ENCODE measurements at regions not wholly inside any gene's neighbourhood (a gene's known extent, or its start where the extent isn't known, plus 50 kb on each side); places are given as distances from the start of the nearest gene placed in this dataset.

DNA sequence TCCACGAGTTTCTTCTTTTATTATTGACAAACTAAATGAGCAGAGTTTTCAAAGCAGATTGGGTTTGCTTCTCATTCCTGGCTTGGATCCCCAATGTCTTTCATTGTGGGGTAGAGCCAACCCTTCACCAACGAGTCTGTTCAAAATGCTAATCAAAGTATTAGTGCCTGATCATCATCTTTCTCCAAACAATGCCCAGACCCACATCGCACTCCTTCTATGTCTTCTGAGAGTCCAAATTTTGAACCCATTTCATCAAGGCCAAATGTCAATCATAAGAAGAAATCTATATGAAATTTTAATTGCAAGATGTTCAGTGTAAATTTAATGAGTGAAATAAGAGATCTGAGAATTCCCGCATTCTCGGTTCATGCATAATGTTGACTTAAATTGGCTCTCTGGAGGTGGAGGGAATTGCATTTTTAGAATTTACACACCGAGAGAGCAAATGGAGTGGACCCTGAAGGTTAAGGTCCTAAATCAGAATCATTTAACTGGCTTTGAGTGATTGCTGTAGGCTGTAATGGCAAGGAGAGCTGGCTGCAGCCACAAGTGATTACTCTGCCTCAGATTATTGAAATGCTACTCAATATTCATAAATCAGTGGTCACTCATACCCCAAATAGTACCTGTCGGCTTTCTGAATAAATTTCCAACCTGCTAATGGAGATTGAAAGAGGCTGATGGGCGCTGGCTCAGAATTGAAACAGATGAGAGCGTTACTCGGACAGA lies 602.9 kb downstream of the TYW1 start:
- no peak overlapping the region for H3K4me3 ChIP-seq (ENCODE audit: low read depth in 1 of 3, low read length in 3 of 3)
- H3K36me3 ChIP-seq (ENCODE audit: control insufficient read depth in 3 of 3, insufficient read depth in 2 of 3, low read depth in 1 of 3, low read length in 3 of 3): no peaks in the 10 kb centered on the region
- no peaks in the 10 kb centered on the region for H3K9me3 ChIP-seq (ENCODE audit: control insufficient read depth in 2 of 2, insufficient read depth in 1 of 2, low read depth in 1 of 2, low read length in 1 of 2)
- no peak overlapping the region for H3K27ac ChIP-seq (ENCODE audit: low read depth in 1 of 3, low read length in 2 of 3)
- 73 to 85% (median 77%) methylated on average over 10 of the region's 10 CpGs for WGBS, 3 donors
- FAIRE-seq: no peak
- no peaks in the 10 kb centered on the region for H3K4me1 ChIP-seq (ENCODE audit: control insufficient read depth in 3 of 3, insufficient read depth in 2 of 3, low read depth in 1 of 3, low read length in 2 of 3)
- H3K27me3 ChIP-seq (ENCODE audit: control insufficient read depth in 3 of 3, insufficient read depth in 3 of 3, low read length in 3 of 3): no peaks in the 10 kb centered on the region
- no peak for DNase-seq

DNA sequence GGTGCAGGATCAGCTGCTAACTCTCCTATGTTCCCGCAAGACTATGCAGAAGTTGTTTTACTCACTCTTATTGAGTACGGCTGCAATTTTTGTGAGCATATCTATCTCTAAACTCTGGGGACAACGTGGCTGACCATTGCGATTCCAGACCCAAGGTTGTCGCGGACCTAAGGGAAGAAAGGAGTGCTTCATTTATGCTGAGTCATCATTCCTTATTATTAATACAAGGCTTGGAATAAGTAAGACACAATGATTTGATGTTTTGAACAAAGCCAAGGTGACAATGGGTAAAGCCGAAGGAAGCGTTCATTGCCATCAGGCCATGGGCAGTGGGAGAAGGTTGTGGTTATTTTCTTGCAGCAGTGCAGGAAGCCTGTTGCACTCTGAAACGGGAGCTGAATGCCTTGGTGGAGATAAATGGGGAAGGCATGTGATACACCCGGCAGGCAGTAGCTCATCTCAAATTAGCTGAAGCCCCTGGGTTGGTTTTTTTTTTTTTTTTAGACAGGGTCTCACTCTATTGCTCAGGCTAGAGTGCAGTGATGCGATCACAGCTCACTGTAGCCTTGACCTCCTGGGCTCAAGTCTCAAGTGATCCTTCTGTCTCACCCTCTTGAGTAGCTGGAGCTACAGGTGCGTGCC lies 605.7 kb downstream of the TYW1 start:
- DNase-seq: no peak
- H3K27me3 ChIP-seq (ENCODE audit: control insufficient read depth in 3 of 3, insufficient read depth in 3 of 3, low read length in 3 of 3): no peaks in the 10 kb centered on the region
- FAIRE-seq: no peak

DNA sequence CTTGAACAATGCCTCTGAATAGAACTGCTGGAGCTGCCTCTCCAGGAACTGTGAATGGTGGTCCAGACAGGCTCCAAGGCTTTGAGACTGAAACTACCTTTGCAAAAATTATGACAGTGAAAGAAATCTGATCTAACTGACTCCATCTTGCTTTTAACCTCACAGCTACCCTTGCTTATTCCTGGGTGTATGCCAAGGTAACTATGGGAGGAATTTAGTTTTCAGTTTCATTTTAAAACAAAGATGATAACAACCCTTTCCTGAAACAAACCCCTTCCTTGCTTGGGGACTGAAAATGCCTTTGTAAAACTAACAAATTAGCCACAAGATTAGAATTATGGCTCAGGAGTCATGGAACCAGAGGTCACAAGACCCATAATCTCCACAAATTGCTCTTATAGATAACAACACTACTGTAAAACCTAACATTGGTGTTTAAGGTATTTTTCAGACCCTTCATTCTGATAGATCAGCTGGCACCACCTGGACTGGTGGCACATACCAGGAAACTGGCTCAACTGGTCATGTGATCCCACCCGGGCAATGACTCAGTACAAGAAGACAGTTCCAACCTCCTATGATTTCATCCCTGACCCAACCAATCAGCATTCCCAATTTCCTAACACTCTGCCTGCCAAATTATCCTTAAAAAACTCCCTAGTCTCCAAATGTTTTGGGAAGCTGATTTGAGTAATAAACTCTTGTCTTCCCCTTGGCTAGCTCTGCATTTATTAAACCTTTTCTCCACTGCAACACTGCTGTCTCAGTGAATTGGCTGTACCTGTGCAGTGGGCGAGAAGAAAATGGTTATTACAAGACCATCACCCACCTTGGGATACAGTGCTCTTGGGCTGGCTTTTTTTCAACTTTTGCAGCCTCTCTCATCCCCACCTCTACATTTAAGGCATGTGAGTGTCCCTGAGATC lies 608.1 kb downstream of the TYW1 start:
- H3K9me3 ChIP-seq (ENCODE audit: control insufficient read depth in 2 of 2, insufficient read depth in 1 of 2, low read depth in 1 of 2, low read length in 1 of 2): peaks cover 0 to 14% of the 10 kb centered on the region in 2 donors
- no peaks in the 10 kb centered on the region for H3K27me3 ChIP-seq (ENCODE audit: control insufficient read depth in 3 of 3, insufficient read depth in 3 of 3, low read length in 3 of 3)
- H3K4me1 ChIP-seq (ENCODE audit: control insufficient read depth in 3 of 3, insufficient read depth in 2 of 3, low read depth in 1 of 3, low read length in 2 of 3): no peaks in the 10 kb centered on the region
- WGBS, 3 donors: 65 to 71% (median 71%) methylated on average over 2 of the region's 2 CpGs
- no peaks in the 10 kb centered on the region for H3K36me3 ChIP-seq (ENCODE audit: control insufficient read depth in 3 of 3, insufficient read depth in 2 of 3, low read depth in 1 of 3, low read length in 3 of 3)
- no peak overlapping the region for H3K27ac ChIP-seq (ENCODE audit: low read depth in 1 of 3, low read length in 2 of 3)
- FAIRE-seq (no peak), DNase-seq (no peak)
- H3K4me3 ChIP-seq (ENCODE audit: low read depth in 1 of 3, low read length in 3 of 3): no peak overlapping the region

More for the DNA sequence above, 605.7 kb downstream of the TYW1 start:
- Histone ChIP-seq H3K27ac (ENCODE audit: low read depth in 1 of 3, low read length in 2 of 3) (no peak overlapping the region), H3K9me3 (ENCODE audit: control insufficient read depth in 2 of 2, insufficient read depth in 1 of 2, low read depth in 1 of 2, low read length in 1 of 2) (peaks cover 0 to 14% of the 10 kb centered on the region in 2 donors), H3K36me3 (ENCODE audit: control insufficient read depth in 3 of 3, insufficient read depth in 2 of 3, low read depth in 1 of 3, low read length in 3 of 3) (no peaks in the 10 kb centered on the region), H3K4me1 (ENCODE audit: control insufficient read depth in 3 of 3, insufficient read depth in 2 of 3, low read depth in 1 of 3, low read length in 2 of 3) (no peaks in the 10 kb centered on the region), H3K4me3 (ENCODE audit: low read depth in 1 of 3, low read length in 3 of 3) (no peak overlapping the region)
- 85 to 87% (median 86%) methylated on average over 12 of the region's 12 CpGs for WGBS, 3 donors

DNA sequence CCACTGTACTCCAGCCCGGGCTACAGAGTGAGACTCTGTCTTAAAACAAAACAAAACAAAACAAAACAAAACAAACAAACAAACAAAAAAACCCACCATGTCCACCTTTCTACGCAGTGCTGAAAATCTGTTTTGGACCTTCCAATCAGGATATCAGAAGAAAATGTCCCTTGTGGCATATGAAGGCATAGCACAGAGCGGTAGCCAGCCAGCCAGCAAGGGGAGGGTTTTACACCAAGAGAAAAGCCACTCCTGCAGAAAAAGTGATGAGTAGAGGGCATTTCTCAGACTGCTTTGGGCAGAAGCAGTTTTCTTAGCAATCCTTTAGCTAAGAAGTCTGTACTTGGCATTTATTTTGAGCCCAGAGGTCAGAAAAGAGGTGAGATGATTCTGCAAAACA lies 612.2 kb downstream of the TYW1 start:
- no peaks in the 10 kb centered on the region for H3K36me3 ChIP-seq (ENCODE audit: control insufficient read depth in 3 of 3, insufficient read depth in 2 of 3, low read depth in 1 of 3, low read length in 3 of 3)
- H3K4me1 ChIP-seq (ENCODE audit: control insufficient read depth in 3 of 3, insufficient read depth in 2 of 3, low read depth in 1 of 3, low read length in 2 of 3): no peaks in the 10 kb centered on the region
- no peak overlapping the region for H3K4me3 ChIP-seq (ENCODE audit: low read depth in 1 of 3, low read length in 3 of 3)
- DNase-seq (no peak), FAIRE-seq (no peak)
- 81 to 91% (median 90%) methylated on average over 3 of the region's 3 CpGs for WGBS, 3 donors
- no peaks in the 10 kb centered on the region for H3K27me3 ChIP-seq (ENCODE audit: control insufficient read depth in 3 of 3, insufficient read depth in 3 of 3, low read length in 3 of 3)
- peaks cover 0 to 17% of the 10 kb centered on the region in 2 donors for H3K9me3 ChIP-seq (ENCODE audit: control insufficient read depth in 2 of 2, insufficient read depth in 1 of 2, low read depth in 1 of 2, low read length in 1 of 2)
- no peak overlapping the region for H3K27ac ChIP-seq (ENCODE audit: low read depth in 1 of 3, low read length in 2 of 3)

DNA sequence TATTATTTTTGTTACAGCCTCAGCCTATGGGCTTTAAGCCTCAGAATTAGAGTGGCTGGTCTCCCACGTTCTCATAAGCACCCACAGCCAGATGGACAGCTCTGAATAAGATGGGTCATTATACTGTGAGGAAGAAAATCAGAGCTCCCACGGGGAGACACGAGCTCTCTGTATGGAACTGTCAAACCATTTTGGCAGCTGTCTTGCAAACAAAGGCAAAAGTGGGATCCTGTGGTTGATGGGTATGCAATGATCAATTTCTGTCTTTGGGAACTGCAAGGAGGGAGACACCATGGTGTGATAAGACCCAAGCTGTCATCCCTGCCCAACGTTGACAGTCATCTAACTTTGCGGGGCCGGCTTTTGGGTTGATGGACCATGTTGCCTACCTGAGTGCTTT lies 614.3 kb downstream of the TYW1 start:
- no peaks in the 10 kb centered on the region for H3K36me3 ChIP-seq (ENCODE audit: control insufficient read depth in 3 of 3, insufficient read depth in 2 of 3, low read depth in 1 of 3, low read length in 3 of 3)
- no peaks in the 10 kb centered on the region for H3K4me1 ChIP-seq (ENCODE audit: control insufficient read depth in 3 of 3, insufficient read depth in 2 of 3, low read depth in 1 of 3, low read length in 2 of 3)
- DNase-seq (no peak), FAIRE-seq (no peak)
- H3K9me3 ChIP-seq (ENCODE audit: control insufficient read depth in 2 of 2, insufficient read depth in 1 of 2, low read depth in 1 of 2, low read length in 1 of 2): peaks cover 0 to 8% of the 10 kb centered on the region in 2 donors
- 78 to 84% (median 79%) methylated on average over 6 of the region's 6 CpGs for WGBS, 3 donors
- H3K4me3 ChIP-seq (ENCODE audit: low read depth in 1 of 3, low read length in 3 of 3): no peak overlapping the region
- H3K27me3 ChIP-seq (ENCODE audit: control insufficient read depth in 3 of 3, insufficient read depth in 3 of 3, low read length in 3 of 3): no peaks in the 10 kb centered on the region
- H3K27ac ChIP-seq (ENCODE audit: low read depth in 1 of 3, low read length in 2 of 3): no peak overlapping the region

DNA sequence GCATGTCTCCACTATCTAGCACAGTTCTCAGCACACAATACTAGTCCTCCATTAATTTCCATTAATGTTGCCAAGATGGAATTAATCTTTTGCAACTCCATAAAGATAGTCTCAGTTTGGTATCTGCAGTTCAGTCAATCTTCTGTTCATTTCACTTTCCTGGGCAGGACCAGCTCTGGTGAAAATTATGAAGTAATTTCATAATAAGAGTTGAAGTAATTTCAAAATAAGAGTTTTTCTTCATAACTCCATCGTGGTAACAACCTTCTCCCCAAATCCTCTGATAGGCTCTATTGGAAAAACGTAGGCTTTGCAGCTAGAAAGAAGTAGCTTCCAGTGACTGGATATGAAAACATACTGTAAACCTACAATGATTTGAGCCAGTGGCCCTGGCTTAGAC lies 618.2 kb downstream of the TYW1 start:
- Histone ChIP-seq H3K9me3 (ENCODE audit: control insufficient read depth in 2 of 2, insufficient read depth in 1 of 2, low read depth in 1 of 2, low read length in 1 of 2) (peaks cover 0 to 3% of the 10 kb centered on the region in 2 donors), H3K27me3 (ENCODE audit: control insufficient read depth in 3 of 3, insufficient read depth in 3 of 3, low read length in 3 of 3) (peaks cover 0 to 4% (median 0%) of the 10 kb centered on the region in 3 donors), H3K4me1 (ENCODE audit: control insufficient read depth in 3 of 3, insufficient read depth in 2 of 3, low read depth in 1 of 3, low read length in 2 of 3) (no peaks in the 10 kb centered on the region), H3K36me3 (ENCODE audit: control insufficient read depth in 3 of 3, insufficient read depth in 2 of 3, low read depth in 1 of 3, low read length in 3 of 3) (no peaks in the 10 kb centered on the region), H3K27ac (ENCODE audit: low read depth in 1 of 3, low read length in 2 of 3) (no peak overlapping the region), H3K4me3 (ENCODE audit: low read depth in 1 of 3, low read length in 3 of 3) (no peak overlapping the region)
- DNase-seq (no peak), FAIRE-seq (no peak)
- WGBS, 3 donors: 38 to 40% (median 40%) methylated on average over 2 of the region's 2 CpGs

DNA sequence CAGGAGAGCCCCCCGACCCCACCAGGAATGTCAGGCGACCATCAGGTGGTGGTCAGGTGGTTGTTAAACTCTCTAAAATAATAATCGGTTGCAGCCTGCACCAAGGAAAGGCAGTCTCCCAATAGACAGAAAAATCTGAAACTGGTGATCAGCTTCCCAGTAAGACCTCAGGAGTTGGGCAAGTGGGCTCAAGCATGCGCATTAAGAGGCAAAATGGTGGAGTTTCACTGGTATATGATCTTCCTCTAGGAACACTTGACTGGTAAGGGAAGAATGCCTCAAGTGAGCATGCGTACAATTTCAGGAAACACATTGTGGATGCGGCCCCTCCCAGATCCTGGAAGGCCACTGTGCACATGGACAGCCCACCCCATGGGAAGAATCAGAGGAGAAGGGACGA lies 619.9 kb downstream of the TYW1 start:
- Histone ChIP-seq H3K9me3 (ENCODE audit: control insufficient read depth in 2 of 2, insufficient read depth in 1 of 2, low read depth in 1 of 2, low read length in 1 of 2) (peaks cover 0 to 3% of the 10 kb centered on the region in 2 donors), H3K4me3 (ENCODE audit: low read depth in 1 of 3, low read length in 3 of 3) (no peak overlapping the region), H3K36me3 (ENCODE audit: control insufficient read depth in 3 of 3, insufficient read depth in 2 of 3, low read depth in 1 of 3, low read length in 3 of 3) (no peaks in the 10 kb centered on the region), H3K27ac (ENCODE audit: low read depth in 1 of 3, low read length in 2 of 3) (no peak overlapping the region), H3K4me1 (ENCODE audit: control insufficient read depth in 3 of 3, insufficient read depth in 2 of 3, low read depth in 1 of 3, low read length in 2 of 3) (no peaks in the 10 kb centered on the region), H3K27me3 (ENCODE audit: control insufficient read depth in 3 of 3, insufficient read depth in 3 of 3, low read length in 3 of 3) (peaks cover 0 to 7% (median 0%) of the 10 kb centered on the region in 3 donors)
- 89 to 92% (median 91%) methylated on average over 7 of the region's 7 CpGs for WGBS, 3 donors
- no peak for FAIRE-seq
- DNase-seq: no peak

DNA sequence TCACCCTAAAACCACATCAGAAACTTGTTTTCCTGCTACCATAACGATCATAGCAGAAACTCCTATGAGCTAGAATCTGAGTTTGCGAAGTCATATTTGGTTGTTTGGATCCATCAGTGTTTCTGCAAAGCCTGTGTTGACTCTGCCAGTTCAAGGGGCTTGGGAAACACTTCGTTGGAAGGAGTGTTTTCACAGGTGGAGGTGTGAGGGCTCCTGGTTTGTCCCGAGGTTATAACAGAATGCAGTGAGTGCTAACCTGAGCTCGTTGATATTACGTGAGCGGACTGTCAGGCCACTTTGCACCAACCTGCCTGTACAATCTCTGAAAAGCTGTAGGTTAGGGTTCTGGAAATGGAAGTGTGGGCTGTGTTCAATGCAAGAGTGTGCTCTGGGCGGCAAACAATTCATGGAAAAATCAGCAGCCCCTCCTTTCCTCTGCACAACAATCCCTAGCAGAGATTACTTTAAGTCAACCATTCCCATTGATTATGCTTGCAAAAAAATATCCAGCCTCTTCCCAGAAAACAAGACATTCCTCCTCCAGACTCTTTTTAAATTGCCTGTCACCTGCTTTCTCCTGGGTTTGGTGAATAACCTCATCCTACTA lies 622.0 kb downstream of the TYW1 start:
- Histone ChIP-seq H3K4me3 (ENCODE audit: low read depth in 1 of 3, low read length in 3 of 3) (no peak overlapping the region), H3K27ac (ENCODE audit: low read depth in 1 of 3, low read length in 2 of 3) (no peak overlapping the region), H3K9me3 (ENCODE audit: control insufficient read depth in 2 of 2, insufficient read depth in 1 of 2, low read depth in 1 of 2, low read length in 1 of 2) (no peaks in the 10 kb centered on the region), H3K36me3 (ENCODE audit: control insufficient read depth in 3 of 3, insufficient read depth in 2 of 3, low read depth in 1 of 3, low read length in 3 of 3) (no peaks in the 10 kb centered on the region), H3K4me1 (ENCODE audit: control insufficient read depth in 3 of 3, insufficient read depth in 2 of 3, low read depth in 1 of 3, low read length in 2 of 3) (no peaks in the 10 kb centered on the region), H3K27me3 (ENCODE audit: control insufficient read depth in 3 of 3, insufficient read depth in 3 of 3, low read length in 3 of 3) (peaks cover 0 to 7% (median 0%) of the 10 kb centered on the region in 3 donors)
- FAIRE-seq: no peak
- WGBS, 3 donors: 56 to 61% (median 56%) methylated on average over 8 of the region's 8 CpGs
- DNase-seq: no peak

All from small intestine (tissue), 7 donors.